HCT116 (cell line): ENCODE measurements at regions not wholly inside any gene's neighbourhood (a gene's known extent, or its start where the extent isn't known, plus 50 kb on each side); places are given as distances from the start of the nearest gene placed in this dataset.

Experiments used
- ATAC-seq: fragments of 200-7000 bp; cut with Tn5 transposase; 2 replicates; pipeline ENCODE4 v1.9.1; 2020; ENCODE audit warnings: mild to moderate bottlenecking, moderate library complexity
- BruUV-seq: library from RNA; stranded (reverse); fragments of 400-500 nt; replicated peaks from 2 replicates; lab custom pipeline; 2021; lab: Mats Ljungman, UMichigan
- CTCF ChIA-PET: fragments of 300-600 bp; sonication (Branson Sonifier 250); formaldehyde crosslinking; loops from one replicate; lab custom pipeline; 2021; ENCODE audit warnings: antibody characterized with exemption; lab: Charles Lee
- POLR2A ChIA-PET: fragments of 300-600, 350-600 bp; sonication (Branson Sonifier 250); formaldehyde crosslinking; loops from one replicate; lab custom pipeline; 2021; ENCODE audit warnings: antibody characterized with exemption; lab: Charles Lee
- RAD21 ChIA-PET, 2 experiments: fragments of 300-600 bp; sonication (Branson Sonifier 250); formaldehyde crosslinking; loops; one replicate each; lab custom pipeline; 2023; ENCODE audit warnings: low total read pairs in 2 of 2; ENCODE audit not compliant: uncharacterized antibody in 2 of 2, unreplicated experiment in 2 of 2, low non-redundant PET in 1 of 2; lab: Charles Lee
- DNase-seq: peaks from one replicate; pipeline ENCODE4 v3.0.0-alpha.2; 2010; ENCODE audit warnings: low read depth, low spot score
- H2AFZ ChIP-seq: fragments of 200-600 bp; shearing (Covaris generic), sonication (generic); 2 replicates; pipeline ENCODE4 v1.6.1; 2017; ENCODE audit warnings: low read depth, mixed run types, mixed read lengths, antibody characterized with exemption, low read length; ENCODE audit not compliant: poor library complexity, severe bottlenecking
- H3K27ac ChIP-seq: 2 replicates; pipeline ENCODE4 v1.5.1; 2012; ENCODE audit warnings: low read depth, low read length
- H3K27me3 ChIP-seq: fragments of 200-600 bp; sonication (generic); 2 replicates; pipeline ENCODE4 v1.6.1; 2016; ENCODE audit warnings: mixed run types, low read length, mixed read lengths; ENCODE audit not compliant: insufficient read depth
- H3K36me3 ChIP-seq, 2 experiments: fragments of 200-500 bp in 1 of 2; fragments of 200-600 bp in 1 of 2; sonication (Bioruptor generic) in 1 of 2; sonication (generic) in 1 of 2; 2 replicates each; pipeline versions ENCODE4 v1.5.1 to v1.6.1; 2014 to 2016; ENCODE audit warnings: low read length in 2 of 2, inconsistent platforms in 1 of 2, mixed read lengths in 1 of 2, mixed run types in 1 of 2; ENCODE audit not compliant: insufficient read depth in 2 of 2, control insufficient read depth in 1 of 2
- H3K4me1 ChIP-seq, 2 experiments: fragments of 200-600 bp in 1 of 2; sonication (generic) in 1 of 2; 2 replicates each; pipeline versions ENCODE4 v1.5.1 to v1.6.1; 2012 to 2017; ENCODE audit warnings: low read length in 2 of 2, inconsistent platforms in 1 of 2, mild to moderate bottlenecking in 1 of 2, mixed read lengths in 1 of 2, mixed run types in 1 of 2, moderate library complexity in 1 of 2; ENCODE audit not compliant: insufficient read depth in 2 of 2, control insufficient read depth in 1 of 2
- H3K4me2 ChIP-seq: fragments of 200-600 bp; sonication (generic); 2 replicates; pipeline ENCODE4 v1.6.1; 2017; ENCODE audit warnings: mixed run types, low read length, mixed read lengths
- H3K4me3 ChIP-seq, 2 experiments: fragments of 200-600 bp in 1 of 2; sonication (generic) in 1 of 2; replicated peaks in 1 of 2; 2 replicates each; pipeline ENCODE4 v1.5.1; 2011 to 2016; ENCODE audit warnings: low read length in 2 of 2, control low read depth in 1 of 2, low read depth in 1 of 2, mild to moderate bottlenecking in 1 of 2, mixed read lengths in 1 of 2, mixed run types in 1 of 2
- H3K79me2 ChIP-seq: fragments of 200-600 bp; sonication (generic); 2 replicates; pipeline ENCODE4 v1.6.1; 2017; ENCODE audit warnings: mild to moderate bottlenecking, mixed run types, low read length, moderate library complexity, mixed read lengths; ENCODE audit not compliant: insufficient read depth
- H3K9ac ChIP-seq: fragments of 200-600 bp; sonication (generic); 2 replicates; pipeline ENCODE4 v1.6.1; 2016; ENCODE audit warnings: low read length, mixed read lengths
- H3K9me2 ChIP-seq: fragments of 200-600 bp; sonication (generic), shearing (Covaris generic); 2 replicates; pipeline ENCODE4 v1.6.1; 2017; ENCODE audit warnings: mixed run types, mild to moderate bottlenecking, moderate library complexity; ENCODE audit not compliant: insufficient read depth
- H3K9me3 ChIP-seq, 2 experiments: fragments of 200-500 bp in 1 of 2; fragments of 200-600 bp in 1 of 2; sonication (Bioruptor generic) in 1 of 2; sonication (generic) in 1 of 2; 2 replicates each; pipeline ENCODE4 v1.6.1; 2014 to 2017; ENCODE audit warnings: low read length in 2 of 2, mixed read lengths in 2 of 2, inconsistent platforms in 1 of 2, low read depth in 1 of 2, mild to moderate bottlenecking in 1 of 2, mixed run types in 1 of 2, moderate library complexity in 1 of 2; ENCODE audit not compliant: control insufficient read depth in 1 of 2, insufficient read depth in 1 of 2
- H4K20me1 ChIP-seq: fragments of 200-600 bp; sonication (generic), shearing (Covaris generic); 2 replicates; pipeline ENCODE4 v1.6.1; 2017; ENCODE audit warnings: mixed run types, mild to moderate bottlenecking, moderate library complexity; ENCODE audit not compliant: insufficient read depth
- CEBPB ChIP-seq: IDR thresholded peaks from 2 replicates; pipeline ENCODE4 v1.6.1; 2012; ENCODE audit warnings: low read depth
- SIN3A ChIP-seq: IDR thresholded peaks from 2 replicates; pipeline ENCODE4 v1.6.1; 2012; ENCODE audit warnings: low read depth
- SP1 ChIP-seq: IDR thresholded peaks from 2 replicates; pipeline ENCODE4 v1.6.1; 2012; ENCODE audit warnings: low read depth
- ZNF274 ChIP-seq: fragments of 200-500 bp; sonication (Bioruptor generic); IDR thresholded peaks from 2 replicates; pipeline ENCODE4 v1.6.1; 2014; ENCODE audit warnings: mild to moderate bottlenecking, low read depth, low read length, inconsistent platforms
- intact Hi-C: fragments of 100-400 bp; cut with micrococcal nuclease; formaldehyde crosslinking; loops from 2 replicates; pipeline ENCODE4 v1.10.0; 2022
- TF ChIP-seq, protein P1 (sequence below): IDR thresholded peaks from 2 replicates; pipeline ENCODE4 v1.6.1; 2012; ENCODE audit warnings: low read depth
- TF ChIP-seq, protein P2 (sequence below), 3 experiments: fragments of 200-600 bp in 1 of 3; sonication (generic) in 1 of 3; IDR thresholded peaks in 2 of 3; conservative IDR thresholded peaks in 1 of 3; 2 replicates each; pipeline ENCODE4 v1.5.1; 2012 to 2017; ENCODE audit warnings: low read depth in 2 of 3, low read length in 2 of 3, antibody characterized with exemption in 1 of 3, borderline replicate concordance in 1 of 3, control low read depth in 1 of 3, mild to moderate bottlenecking in 1 of 3, mixed read lengths in 1 of 3, mixed run types in 1 of 3, moderate library complexity in 1 of 3; ENCODE audit not compliant: insufficient read depth in 1 of 3

DNA sequence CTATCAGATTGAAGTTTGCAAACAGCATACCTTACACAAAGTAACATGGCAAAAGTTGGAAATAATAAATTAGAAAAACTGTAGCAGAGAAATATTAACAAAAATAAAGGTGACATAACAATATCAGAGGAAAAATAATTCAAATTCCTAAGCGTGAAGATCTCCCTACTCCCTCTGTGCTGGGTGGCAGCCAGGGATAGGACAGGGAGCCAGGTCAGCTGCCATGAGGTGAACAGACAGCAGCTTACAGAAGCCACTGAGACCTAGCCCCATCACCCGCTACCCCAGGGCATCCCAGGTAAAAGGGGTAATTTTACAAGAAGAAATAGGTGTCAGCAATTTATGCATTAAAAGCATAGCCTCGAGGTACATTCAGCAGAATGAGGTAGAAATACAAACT is 423.8 kb upstream of the HS6ST1 start:
- Histone ChIP-seq H3K4me1 (no peaks in the 10 kb centered on the region), H3K36me3 (no peaks in the 10 kb centered on the region), H3K4me3 (no peak overlapping the region), H3K9me3 (no peaks in the 10 kb centered on the region), H2AFZ (no peak overlapping the region), H3K79me2 (no peaks in the 10 kb centered on the region), H4K20me1 (no peaks in the 10 kb centered on the region), H3K9me2 (no peaks in the 10 kb centered on the region), H3K4me2 (no peak overlapping the region), H3K27ac (no peak overlapping the region), H3K9ac (no peak overlapping the region), H3K27me3 (peaks cover 44% of the 10 kb centered on the region)
- ChIA-PET POLR2A (no interaction called here), RAD21 (interaction anchor here in 1 of 2 experiments (0.6 kb wide), 1 partner anchor 376 kb away, joined by 4 read pairs; no protein-coding TSS in a partner anchor), CTCF (no interaction called here)
- no TSS peak for BruUV-seq
- no peak for ATAC-seq
- intact Hi-C loops, result loop anchor here (10.0 kb wide), 2 partner anchors 408 to 522 kb away; no protein-coding TSS in a partner anchor
- TF ChIP-seq SP1 (no peak), ZNF274 (no peak), SIN3A (no peak), CEBPB (no peak)
- TF ChIP-seq, protein P1, sequence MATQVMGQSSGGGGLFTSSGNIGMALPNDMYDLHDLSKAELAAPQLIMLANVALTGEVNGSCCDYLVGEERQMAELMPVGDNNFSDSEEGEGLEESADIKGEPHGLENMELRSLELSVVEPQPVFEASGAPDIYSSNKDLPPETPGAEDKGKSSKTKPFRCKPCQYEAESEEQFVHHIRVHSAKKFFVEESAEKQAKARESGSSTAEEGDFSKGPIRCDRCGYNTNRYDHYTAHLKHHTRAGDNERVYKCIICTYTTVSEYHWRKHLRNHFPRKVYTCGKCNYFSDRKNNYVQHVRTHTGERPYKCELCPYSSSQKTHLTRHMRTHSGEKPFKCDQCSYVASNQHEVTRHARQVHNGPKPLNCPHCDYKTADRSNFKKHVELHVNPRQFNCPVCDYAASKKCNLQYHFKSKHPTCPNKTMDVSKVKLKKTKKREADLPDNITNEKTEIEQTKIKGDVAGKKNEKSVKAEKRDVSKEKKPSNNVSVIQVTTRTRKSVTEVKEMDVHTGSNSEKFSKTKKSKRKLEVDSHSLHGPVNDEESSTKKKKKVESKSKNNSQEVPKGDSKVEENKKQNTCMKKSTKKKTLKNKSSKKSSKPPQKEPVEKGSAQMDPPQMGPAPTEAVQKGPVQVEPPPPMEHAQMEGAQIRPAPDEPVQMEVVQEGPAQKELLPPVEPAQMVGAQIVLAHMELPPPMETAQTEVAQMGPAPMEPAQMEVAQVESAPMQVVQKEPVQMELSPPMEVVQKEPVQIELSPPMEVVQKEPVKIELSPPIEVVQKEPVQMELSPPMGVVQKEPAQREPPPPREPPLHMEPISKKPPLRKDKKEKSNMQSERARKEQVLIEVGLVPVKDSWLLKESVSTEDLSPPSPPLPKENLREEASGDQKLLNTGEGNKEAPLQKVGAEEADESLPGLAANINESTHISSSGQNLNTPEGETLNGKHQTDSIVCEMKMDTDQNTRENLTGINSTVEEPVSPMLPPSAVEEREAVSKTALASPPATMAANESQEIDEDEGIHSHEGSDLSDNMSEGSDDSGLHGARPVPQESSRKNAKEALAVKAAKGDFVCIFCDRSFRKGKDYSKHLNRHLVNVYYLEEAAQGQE, result no peak
- TF ChIP-seq, protein P2, sequence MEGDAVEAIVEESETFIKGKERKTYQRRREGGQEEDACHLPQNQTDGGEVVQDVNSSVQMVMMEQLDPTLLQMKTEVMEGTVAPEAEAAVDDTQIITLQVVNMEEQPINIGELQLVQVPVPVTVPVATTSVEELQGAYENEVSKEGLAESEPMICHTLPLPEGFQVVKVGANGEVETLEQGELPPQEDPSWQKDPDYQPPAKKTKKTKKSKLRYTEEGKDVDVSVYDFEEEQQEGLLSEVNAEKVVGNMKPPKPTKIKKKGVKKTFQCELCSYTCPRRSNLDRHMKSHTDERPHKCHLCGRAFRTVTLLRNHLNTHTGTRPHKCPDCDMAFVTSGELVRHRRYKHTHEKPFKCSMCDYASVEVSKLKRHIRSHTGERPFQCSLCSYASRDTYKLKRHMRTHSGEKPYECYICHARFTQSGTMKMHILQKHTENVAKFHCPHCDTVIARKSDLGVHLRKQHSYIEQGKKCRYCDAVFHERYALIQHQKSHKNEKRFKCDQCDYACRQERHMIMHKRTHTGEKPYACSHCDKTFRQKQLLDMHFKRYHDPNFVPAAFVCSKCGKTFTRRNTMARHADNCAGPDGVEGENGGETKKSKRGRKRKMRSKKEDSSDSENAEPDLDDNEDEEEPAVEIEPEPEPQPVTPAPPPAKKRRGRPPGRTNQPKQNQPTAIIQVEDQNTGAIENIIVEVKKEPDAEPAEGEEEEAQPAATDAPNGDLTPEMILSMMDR (IDR thresholded peaks at IDR 0.05 in 2 of 3, conservative IDR thresholded peaks at IDR 0.05 in 1 of 3; ENCODE audit: borderline replicate concordance in 1 of 3, insufficient read depth in 1 of 3, low read depth in 2 of 3, low read length in 2 of 3), result no peak
- no peak for DNase-seq
